Adrenal gland (tissue), 9 donors: ENCODE measurements at regions not wholly inside any gene's neighbourhood (a gene's known extent, or its start where the extent isn't known, plus 50 kb on each side); places are given as distances from the start of the nearest gene placed in this dataset.

Source experiments
- DNase-seq, 7 donors: peaks; one replicate each; pipeline ENCODE4 v3.0.0-alpha.2; 2019 to 2020
- H3K27ac ChIP-seq, 5 donors: fragments of 200-600 bp; sonication (generic) in 4 of 5; 1 replicate in 3 of 5; 2 replicates in 2 of 5; pipeline versions ENCODE4 v1.5.1 to v1.8.0; 2016 to 2020; ENCODE audit warnings: mild to moderate bottlenecking in 1 of 5
- H3K27me3 ChIP-seq: fragments of 200-600 bp; 2 replicates; pipeline ENCODE4 v1.8.0; 2021
- H3K36me3 ChIP-seq, 2 donors: fragments of 200-600 bp; replicated peaks in 1 of 2; 1 replicate in 1 of 2; 2 replicates in 1 of 2; pipeline versions ENCODE4 v1.5.1 to v1.8.0; 2018 to 2022
- H3K4me1 ChIP-seq, 2 donors: fragments of 200-600 bp; replicated peaks in 1 of 2; 1 replicate in 1 of 2; 2 replicates in 1 of 2; pipeline versions ENCODE4 v1.5.1 to v1.8.0; 2018 to 2021
- H3K4me3 ChIP-seq, 4 donors: fragments of 200-600 bp; sonication (generic) in 3 of 4; one replicate each; pipeline ENCODE4 v1.5.1; 2016 to 2018
- H3K9me3 ChIP-seq, 3 donors: fragments of 200-600 bp; sonication (generic) in 1 of 3; replicated peaks in 1 of 3; 1 replicate in 2 of 3; 2 replicates in 1 of 3; pipeline versions ENCODE4 v1.5.1 to v1.8.0; 2016 to 2021
- CTCF ChIP-seq, 6 experiments: fragments of 450-650 bp in 4 of 6; fragments of 200-600 bp in 2 of 6; sonication (generic) in 1 of 6; IDR thresholded peaks; 1 replicate in 5 of 6; 2 replicates in 1 of 6; pipeline versions ENCODE4 v1.5.1 to v1.8.0; 2016 to 2021; ENCODE audit warnings: antibody characterized with exemption in 6 of 6, mild to moderate bottlenecking in 2 of 6, moderate library complexity in 1 of 6
- POLR2A ChIP-seq, 2 donors: fragments of 450-650 bp; IDR thresholded peaks; one replicate each; pipeline ENCODE4 v1.6.1; 2017; ENCODE audit warnings: antibody characterized with exemption in 2 of 2, mild to moderate bottlenecking in 2 of 2, moderate library complexity in 1 of 2
- WGBS, 4 donors: extraction: QIAGEN DNeasy Blood & Tissue Kit in 2 of 4; methylation state at CpG; one replicate each; pipeline versions ENCODE4 v1.1.5 to v1.1.7; 2013 to 2017; 5-methylcytosine and 5-hydroxymethylcytosine counted together
- intact Hi-C, 2 donors: fragments of 100-400 bp; cut with DNase I; formaldehyde crosslinking; loops; one replicate each; pipeline versions ENCODE4 v1.14.1 to v1.15.0; 2022 to 2023
- donor health status: healthy with polysubstance abuse.
- donor health status: Bipolar disorder and iron deficiency.
- donor health status: DM: yes; HTN: yes; CAD: no.
- donor health status: DM: no; HTN: no; CAD: no.
- donor health status: DM: no; HTN: no; CAD: no.

- no peaks in the 10 kb centered on the region for H3K9me3 ChIP-seq
- no peaks in the 10 kb centered on the region for H3K4me1 ChIP-seq
- no peak for DNase-seq
- H3K27me3 ChIP-seq = no peaks in the 10 kb centered on the region
- TF ChIP-seq CTCF (IDR thresholded peaks at IDR 0.05) (no peak), POLR2A (IDR thresholded peaks at IDR 0.05) (no peak)
- no peaks in the 10 kb centered on the region for H3K36me3 ChIP-seq
- WGBS, 4 donors = 48 to 70% (median 61%) methylated on average over 2 of the region's 2 CpGs
- intact Hi-C loops = no loop called here
- no peak overlapping the region for H3K4me3 ChIP-seq
- H3K27ac ChIP-seq = no peak overlapping the region
Observed at GRCh38 chr6:84464471-84464870, 237.0 kb upstream of the CEP162 start.

GRCh38 chr6:84462698-84463097 lies 235.3 kb upstream of the CEP162 start:
- H3K27me3 ChIP-seq = no peaks in the 10 kb centered on the region
- no peaks in the 10 kb centered on the region for H3K4me1 ChIP-seq
- DNase-seq = no peak
- intact Hi-C loops = no loop called here
- no peak overlapping the region for H3K4me3 ChIP-seq
- no peaks in the 10 kb centered on the region for H3K9me3 ChIP-seq
- no peaks in the 10 kb centered on the region for H3K36me3 ChIP-seq
- H3K27ac ChIP-seq = no peak overlapping the region
- WGBS, 4 donors = 54 to 64% (median 59%) methylated on average over 1 of the region's 1 CpG
- no peak for TF ChIP-seq POLR2A (IDR thresholded peaks at IDR 0.05)
- no peak for TF ChIP-seq CTCF (IDR thresholded peaks at IDR 0.05)

GRCh38 chr6:84461461-84461860 lies 234.0 kb upstream of the CEP162 start:
- TF ChIP-seq CTCF (IDR thresholded peaks at IDR 0.05) = no peak
- no peak for TF ChIP-seq POLR2A (IDR thresholded peaks at IDR 0.05)
- Histone ChIP-seq H3K4me1 (no peaks in the 10 kb centered on the region), H3K36me3 (no peaks in the 10 kb centered on the region), H3K9me3 (no peaks in the 10 kb centered on the region), H3K27me3 (no peaks in the 10 kb centered on the region), H3K27ac (no peak overlapping the region), H3K4me3 (no peak overlapping the region)
- intact Hi-C loops = no loop called here
- DNase-seq = no peak
- 72 to 84% (median 79%) methylated on average over 4 of the region's 4 CpGs for WGBS, 4 donors

GRCh38 chr6:84460491-84460890 lies 233.0 kb upstream of the CEP162 start:
- Histone ChIP-seq H3K36me3 (no peaks in the 10 kb centered on the region), H3K4me1 (no peaks in the 10 kb centered on the region), H3K27me3 (no peaks in the 10 kb centered on the region), H3K4me3 (no peak overlapping the region), H3K9me3 (no peaks in the 10 kb centered on the region), H3K27ac (no peak overlapping the region)
- DNase-seq = no peak
- intact Hi-C loops = no loop called here
- TF ChIP-seq POLR2A (IDR thresholded peaks at IDR 0.05) (no peak), CTCF (IDR thresholded peaks at IDR 0.05) (no peak)
